ENCODE measurements at regions not wholly inside any gene's neighbourhood (a gene's known extent, or its start where the extent isn't known, plus 50 kb on each side); places are given as distances from the start of the nearest gene placed in this dataset.

DNA sequence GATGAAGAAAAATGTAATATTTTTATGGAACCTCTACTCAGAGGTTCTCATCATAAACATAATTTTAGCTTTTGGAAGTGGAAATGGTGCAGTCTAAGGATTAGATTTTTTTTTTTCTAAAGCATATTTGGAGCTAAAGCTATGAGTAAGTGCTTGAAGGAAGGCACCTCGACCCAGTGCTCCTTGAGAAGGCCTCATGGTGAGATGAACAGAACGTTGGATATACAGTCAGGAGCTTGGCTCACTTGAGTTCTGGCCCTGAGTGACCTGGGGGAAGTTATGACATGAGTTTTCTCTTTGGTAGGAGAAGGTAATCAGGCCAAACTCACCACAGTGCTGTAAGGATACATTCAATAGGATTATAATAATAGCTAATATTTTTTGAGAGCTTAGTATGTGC, 163.3 kb downstream of the JCAD start:
- TF ChIP-seq, protein P1, sequence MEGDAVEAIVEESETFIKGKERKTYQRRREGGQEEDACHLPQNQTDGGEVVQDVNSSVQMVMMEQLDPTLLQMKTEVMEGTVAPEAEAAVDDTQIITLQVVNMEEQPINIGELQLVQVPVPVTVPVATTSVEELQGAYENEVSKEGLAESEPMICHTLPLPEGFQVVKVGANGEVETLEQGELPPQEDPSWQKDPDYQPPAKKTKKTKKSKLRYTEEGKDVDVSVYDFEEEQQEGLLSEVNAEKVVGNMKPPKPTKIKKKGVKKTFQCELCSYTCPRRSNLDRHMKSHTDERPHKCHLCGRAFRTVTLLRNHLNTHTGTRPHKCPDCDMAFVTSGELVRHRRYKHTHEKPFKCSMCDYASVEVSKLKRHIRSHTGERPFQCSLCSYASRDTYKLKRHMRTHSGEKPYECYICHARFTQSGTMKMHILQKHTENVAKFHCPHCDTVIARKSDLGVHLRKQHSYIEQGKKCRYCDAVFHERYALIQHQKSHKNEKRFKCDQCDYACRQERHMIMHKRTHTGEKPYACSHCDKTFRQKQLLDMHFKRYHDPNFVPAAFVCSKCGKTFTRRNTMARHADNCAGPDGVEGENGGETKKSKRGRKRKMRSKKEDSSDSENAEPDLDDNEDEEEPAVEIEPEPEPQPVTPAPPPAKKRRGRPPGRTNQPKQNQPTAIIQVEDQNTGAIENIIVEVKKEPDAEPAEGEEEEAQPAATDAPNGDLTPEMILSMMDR (IDR thresholded peaks at IDR 0.05; ENCODE audit: low read depth, low read length, missing control alignments), result no peak
- peak; percentile 42 for DNase-seq
- H3K4me3 ChIP-seq (ENCODE audit: low read depth, low read length), result no peak overlapping the region
- in situ Hi-C loops (cut with HindIII; ENCODE audit: low pct_ligation_motif_present, low sequenced_read_pairs), result no loop called here
- H3K36me3 ChIP-seq (replicated peaks), result no peaks in the 10 kb centered on the region
- no peaks in the 10 kb centered on the region for H3K27me3 ChIP-seq (replicated peaks)
- peak overlapping the region; percentile 70 for H3K27ac ChIP-seq

DNA sequence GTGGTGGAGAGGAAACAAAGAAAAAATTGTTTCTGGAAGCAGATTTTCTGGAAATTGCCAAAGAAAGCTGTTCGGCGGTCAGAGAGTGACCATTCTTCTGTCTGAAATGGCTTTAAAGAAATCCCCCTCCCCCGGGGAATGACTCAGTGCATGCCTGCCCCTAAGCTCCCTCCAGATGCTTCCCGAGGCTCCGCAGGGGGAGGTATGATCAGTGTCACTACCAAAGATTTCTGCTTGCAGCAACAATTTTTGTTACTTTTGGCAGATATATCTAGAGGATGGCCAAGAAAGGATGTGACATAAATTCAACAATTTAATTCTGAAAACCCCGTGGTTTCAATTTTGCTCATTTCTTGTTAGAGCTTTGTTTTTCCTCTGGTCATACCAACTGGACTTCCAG, 163.9 kb downstream of the JCAD start:
- in situ Hi-C loops (cut with HindIII; ENCODE audit: low pct_ligation_motif_present, low sequenced_read_pairs), result no loop called here
- TF ChIP-seq, protein P1 (IDR thresholded peaks at IDR 0.05; ENCODE audit: low read depth, low read length, missing control alignments), result no peak

DNA sequence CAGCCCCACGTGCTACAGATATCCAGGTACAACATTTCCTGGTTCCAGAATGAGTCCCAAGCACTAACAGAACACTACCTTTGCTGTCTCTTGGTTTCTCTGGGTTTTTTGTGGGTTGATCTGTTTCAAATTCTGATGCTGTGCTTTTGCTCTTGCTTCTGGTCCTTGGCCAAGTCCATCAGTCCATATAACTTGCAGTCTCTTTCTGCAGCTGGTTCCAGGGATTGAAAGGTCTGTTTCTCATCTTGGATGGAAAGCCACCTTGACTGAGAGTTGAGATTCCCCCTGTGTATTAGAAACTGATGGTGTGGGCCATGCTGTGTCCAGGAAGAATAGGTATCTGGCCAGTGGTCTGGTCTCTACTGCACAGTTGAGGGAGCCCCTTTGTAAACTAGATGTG, 171.1 kb downstream of the JCAD start:
- TF ChIP-seq, protein P1 (IDR thresholded peaks at IDR 0.05; ENCODE audit: low read depth, low read length, missing control alignments), result no peak
- in situ Hi-C loops (cut with HindIII; ENCODE audit: low pct_ligation_motif_present, low sequenced_read_pairs), result no loop called here
- no peak for DNase-seq

More for the DNA sequence above, 163.9 kb downstream of the JCAD start:
- peak; percentile 94 for DNase-seq
- H3K36me3 ChIP-seq (replicated peaks), result no peaks in the 10 kb centered on the region
- H3K27me3 ChIP-seq (replicated peaks), result no peaks in the 10 kb centered on the region
- no peak overlapping the region for H3K4me3 ChIP-seq (ENCODE audit: low read depth, low read length)
- peak overlapping the region; percentile 70 for H3K27ac ChIP-seq

DNA sequence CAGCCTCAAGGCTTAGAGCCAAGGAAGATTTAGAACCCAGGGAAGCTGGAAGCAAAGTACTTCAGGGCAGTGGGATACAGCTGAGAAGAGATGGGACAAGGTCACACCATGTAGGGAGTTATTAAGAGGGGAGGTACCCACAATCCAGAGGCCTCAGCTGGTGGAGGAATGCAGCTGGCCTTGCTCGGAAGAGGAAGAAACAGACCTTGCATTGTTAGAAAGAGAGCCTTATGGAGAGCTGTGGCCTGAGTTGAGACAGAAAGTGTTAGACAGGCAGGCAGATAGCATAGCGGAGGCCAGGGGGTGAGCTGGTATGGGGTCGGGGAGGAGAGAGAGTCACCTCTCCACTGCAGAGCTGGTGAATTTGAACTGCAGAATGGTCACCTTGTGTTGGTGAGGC, 173.1 kb downstream of the JCAD start:
- no peaks in the 10 kb centered on the region for H3K36me3 ChIP-seq (replicated peaks)
- no peak for DNase-seq
- no peak overlapping the region for H3K4me3 ChIP-seq (ENCODE audit: low read depth, low read length)
- no peaks in the 10 kb centered on the region for H3K27me3 ChIP-seq (replicated peaks)
- TF ChIP-seq, protein P1 (IDR thresholded peaks at IDR 0.05; ENCODE audit: low read depth, low read length, missing control alignments), result no peak
- no peak overlapping the region for H3K27ac ChIP-seq
- in situ Hi-C loops (cut with HindIII; ENCODE audit: low pct_ligation_motif_present, low sequenced_read_pairs), result no loop called here

More for the DNA sequence above, 171.1 kb downstream of the JCAD start:
- no peaks in the 10 kb centered on the region for H3K27me3 ChIP-seq (replicated peaks)
- no peaks in the 10 kb centered on the region for H3K36me3 ChIP-seq (replicated peaks)
- H3K4me3 ChIP-seq (ENCODE audit: low read depth, low read length), result no peak overlapping the region
- no peak overlapping the region for H3K27ac ChIP-seq

DNA sequence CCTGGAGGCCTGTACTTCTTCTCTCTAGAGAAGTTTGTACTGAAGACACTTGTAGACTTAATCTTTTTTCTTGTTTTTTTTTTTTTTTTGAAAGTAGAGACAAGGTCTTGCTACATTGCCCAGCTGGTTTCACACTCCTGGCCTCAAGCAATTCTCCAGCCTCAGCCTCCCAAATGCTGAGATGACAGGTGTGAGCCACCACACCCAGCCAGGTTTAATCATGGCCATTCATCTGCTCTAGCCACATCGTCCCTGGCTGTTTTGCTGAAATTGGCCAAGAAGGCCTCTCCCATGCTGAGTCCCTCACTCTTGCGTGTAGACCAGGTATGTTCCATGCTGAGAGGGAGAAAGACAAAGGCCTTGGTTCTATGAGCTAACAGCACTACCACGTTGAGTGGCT, 176.2 kb downstream of the JCAD start:
- in situ Hi-C loops (cut with HindIII; ENCODE audit: low pct_ligation_motif_present, low sequenced_read_pairs), result no loop called here
- H3K27me3 ChIP-seq (replicated peaks), result no peaks in the 10 kb centered on the region
- TF ChIP-seq, protein P1 (IDR thresholded peaks at IDR 0.05; ENCODE audit: low read depth, low read length, missing control alignments), result no peak
- no peaks in the 10 kb centered on the region for H3K36me3 ChIP-seq (replicated peaks)
- no peak for DNase-seq
- no peak overlapping the region for H3K27ac ChIP-seq
- no peak overlapping the region for H3K4me3 ChIP-seq (ENCODE audit: low read depth, low read length)

DNA sequence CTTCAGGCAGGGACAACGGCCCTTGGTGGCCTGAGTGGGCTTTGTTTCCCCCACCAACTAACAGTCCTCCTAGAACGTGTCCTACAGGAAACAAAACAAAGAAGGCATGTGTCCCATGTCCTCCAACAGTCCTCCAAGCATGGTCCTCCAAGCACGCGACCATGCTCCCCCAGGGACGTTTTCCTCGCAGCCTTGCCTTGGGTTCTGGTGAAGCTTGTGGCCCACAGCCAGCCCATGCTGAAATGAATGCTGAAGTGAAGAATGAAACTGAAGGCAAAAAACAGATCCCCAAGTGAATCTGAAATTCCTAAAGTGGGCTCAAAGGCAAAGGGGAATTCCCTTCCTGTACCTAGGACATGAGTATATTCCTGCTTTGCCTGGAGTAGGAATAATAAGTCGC, 176.6 kb downstream of the JCAD start:
- H3K27me3 ChIP-seq (replicated peaks), result no peaks in the 10 kb centered on the region
- in situ Hi-C loops (cut with HindIII; ENCODE audit: low pct_ligation_motif_present, low sequenced_read_pairs), result no loop called here
- no peaks in the 10 kb centered on the region for H3K36me3 ChIP-seq (replicated peaks)
- TF ChIP-seq, protein P1 (IDR thresholded peaks at IDR 0.05; ENCODE audit: low read depth, low read length, missing control alignments), result no peak
- DNase-seq, result no peak
- no peak overlapping the region for H3K27ac ChIP-seq
- H3K4me3 ChIP-seq (ENCODE audit: low read depth, low read length), result no peak overlapping the region
